Heart left ventricle (tissue), 13 donors: ENCODE measurements at regions not wholly inside any gene's neighbourhood (a gene's known extent, or its start where the extent isn't known, plus 50 kb on each side); places are given as distances from the start of the nearest gene placed in this dataset.

Experiments used
- CTCF ChIP-seq, 12 donors: fragments of 200-600 bp; sonication (generic) in 4 of 12; IDR thresholded peaks; one replicate each; pipeline versions ENCODE4 v1.5.0 to v1.8.0; 2018 to 2022; ENCODE audit warnings: antibody characterized with exemption in 12 of 12, mild to moderate bottlenecking in 5 of 12
- POLR2A ChIP-seq, 2 donors: fragments of 450-650 bp; IDR thresholded peaks; one replicate each; pipeline ENCODE4 v1.6.1; 2017; ENCODE audit warnings: antibody characterized with exemption in 2 of 2, mild to moderate bottlenecking in 2 of 2, moderate library complexity in 2 of 2
- donor health status: ischemic (EF 13 %, LVEDD 7.1; RV severe dilation, severe dysfunction).
- donor health status: DM: no; HTN: yes; CAD: no.
- donor health status: DM: no; HTN: no; CAD: no.
- donor health status: ischemic (EF 25% LVEDD 6.9; RV normal size, moderate dysfunction).
- donor health status: ischemic (EF 25% LVEDD 5.7; RV mildly dilated, moderate dysfunction).
- donor health status: ischemic (EF 35%, LVEDD 5.7; RV mildly dilated, moderate dysfunction).
- donor health status: nonischemic (EF 11% LVEDD 7.7; RV severe dilation, severe dysfunction).
- donor health status: DM: yes; HTN: yes; CAD: no.
- donor health status: PGD.
- donor health status: ischemic (EF 29% LVEDD 5.4; RV normal size, mild dysfunction).
- donor health status: nonischemic (EF 23%, LVEDD 6.1; RV moderate dilation, normal function).

- TF ChIP-seq CTCF (IDR thresholded peaks at IDR 0.05), result no peak
- no peak for TF ChIP-seq POLR2A (IDR thresholded peaks at IDR 0.05)
These were observed 54.1 kb upstream of the SOX6 start for GRCh38 chr11:16410479-16410878.
